Loucy (cell line): ENCODE measurements at regions not wholly inside any gene's neighbourhood (a gene's known extent, or its start where the extent isn't known, plus 50 kb on each side); places are given as distances from the start of the nearest gene placed in this dataset.

Source experiments
- H2AFZ ChIP-seq: fragments of 200-600 bp; sonication (generic); 2 replicates; pipeline ENCODE4 v1.6.0; 2016; ENCODE audit warnings: antibody characterized with exemption, mild to moderate bottlenecking, low read length, moderate library complexity
- H3F3A ChIP-seq: fragments of 200-600 bp; 2 replicates; pipeline ENCODE4 v1.6.0; 2016; ENCODE audit warnings: antibody characterized with exemption, low read depth, mild to moderate bottlenecking
- H3K27me3 ChIP-seq: fragments of 200-600 bp; sonication (generic); 2 replicates; pipeline ENCODE4 v1.6.1; 2014; ENCODE audit warnings: low read length, mild to moderate bottlenecking; ENCODE audit not compliant: insufficient read depth, poor library complexity, severe bottlenecking
- H3K36me3 ChIP-seq: fragments of 200-600 bp; sonication (generic); 2 replicates; pipeline ENCODE4 v1.6.1; 2016; ENCODE audit warnings: low read length; ENCODE audit not compliant: insufficient read depth
- H3K4me1 ChIP-seq: fragments of 200-600 bp; sonication (generic); 2 replicates; pipeline ENCODE4 v1.5.1; 2014; ENCODE audit warnings: low read length, mild to moderate bottlenecking; ENCODE audit not compliant: insufficient read depth, poor library complexity, severe bottlenecking
- H3K4me2 ChIP-seq: fragments of 200-600 bp; sonication (generic); 2 replicates; pipeline ENCODE4 v1.6.0; 2014; ENCODE audit warnings: antibody characterized with exemption, low read length, low read depth, mild to moderate bottlenecking; ENCODE audit not compliant: poor library complexity, severe bottlenecking
- H3K4me3 ChIP-seq: fragments of 200-600 bp; sonication (generic); 2 replicates; pipeline ENCODE4 v1.5.1; 2014; ENCODE audit warnings: low read length, mild to moderate bottlenecking, mixed read lengths; ENCODE audit not compliant: poor library complexity, severe bottlenecking
- H3K79me2 ChIP-seq: fragments of 200-600 bp; sonication (generic); 2 replicates; pipeline ENCODE4 v1.6.1; 2014; ENCODE audit warnings: low read length; ENCODE audit not compliant: insufficient read depth
- H3K9ac ChIP-seq: fragments of 200-600 bp; sonication (generic); 2 replicates; pipeline ENCODE4 v1.6.0; 2014; ENCODE audit warnings: mild to moderate bottlenecking, low read depth, low read length, moderate library complexity; ENCODE audit not compliant: poor library complexity, severe bottlenecking
- H3K9me2 ChIP-seq: fragments of 200-600 bp; sonication (generic); replicated peaks from 2 replicates; pipeline ENCODE4 v1.6.1; 2016; ENCODE audit warnings: low read depth, low read length, mixed read lengths
- H3K9me3 ChIP-seq: fragments of 200-600 bp; sonication (generic); 2 replicates; pipeline ENCODE4 v1.6.1; 2014; ENCODE audit warnings: mild to moderate bottlenecking, antibody characterized with exemption, low read length, low read depth; ENCODE audit not compliant: insufficient read depth
- H4K20me1 ChIP-seq: fragments of 200-600 bp; sonication (generic); 2 replicates; pipeline ENCODE4 v1.6.0; 2014; ENCODE audit warnings: antibody characterized with exemption, low read length, mild to moderate bottlenecking; ENCODE audit not compliant: insufficient read depth, poor library complexity, severe bottlenecking
- CTCF ChIP-seq: fragments of 200-600 bp; sonication (generic); conservative IDR thresholded peaks from 2 replicates; pipeline ENCODE4 v1.5.1; 2014; ENCODE audit warnings: mild to moderate bottlenecking, antibody characterized with exemption, low read length
- EZH2phosphoT487 ChIP-seq: fragments of 200-600 bp; IDR thresholded peaks from 2 replicates; pipeline ENCODE4 v1.6.1; 2018; ENCODE audit warnings: antibody characterized with exemption, mild to moderate bottlenecking, moderate library complexity, borderline replicate concordance

DNA sequence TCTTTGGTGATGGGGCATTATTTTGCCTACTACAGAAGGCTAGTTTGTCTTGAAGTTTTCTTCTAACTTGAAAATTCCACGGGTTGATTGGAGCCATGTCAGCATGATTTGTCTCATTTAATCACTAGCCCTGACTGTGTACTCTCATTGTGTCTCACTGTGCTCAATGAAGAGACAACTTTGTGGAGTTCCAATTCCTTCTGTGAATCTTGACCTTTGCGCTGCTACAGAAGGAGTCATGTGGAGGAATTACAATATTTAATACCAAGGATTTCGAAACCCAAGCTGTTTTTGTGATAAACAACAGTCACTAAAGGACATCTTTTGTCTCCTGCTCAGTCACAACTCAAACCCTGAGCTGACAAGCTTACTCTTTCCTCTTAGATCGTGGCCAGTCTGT, 98.6 kb upstream of the ACTBL2 start:
- Histone ChIP-seq H4K20me1 (no peaks in the 10 kb centered on the region), H3F3A (no peaks in the 10 kb centered on the region), H3K36me3 (no peaks in the 10 kb centered on the region), H3K4me1 (no peaks in the 10 kb centered on the region), H3K9me2 (no peaks in the 10 kb centered on the region), H3K9me3 (0 out of 2 replicates have a peak, but pooled peaks cover 3% of the 10 kb centered on the region), H3K4me2 (no peak overlapping the region), H3K79me2 (no peaks in the 10 kb centered on the region), H3K27me3 (no peaks in the 10 kb centered on the region), H2AFZ (no peak overlapping the region), H3K4me3 (no peak overlapping the region), H3K9ac (no peak overlapping the region)
- TF ChIP-seq EZH2phosphoT487: no peak
- no peak for TF ChIP-seq CTCF

GRCh38 chr5:57577432-57578175, 95.0 kb upstream of the ACTBL2 start:
- Histone ChIP-seq H4K20me1 (no peaks in the 10 kb centered on the region), H3K9me2 (no peaks in the 10 kb centered on the region), H2AFZ (no peak overlapping the region), H3K79me2 (no peaks in the 10 kb centered on the region), H3K36me3 (no peaks in the 10 kb centered on the region), H3K27me3 (no peaks in the 10 kb centered on the region), H3K4me3 (no peak overlapping the region), H3K9me3 (0 out of 2 replicates have a peak, but pooled peaks cover 3% of the 10 kb centered on the region), H3K9ac (no peak overlapping the region), H3K4me1 (no peaks in the 10 kb centered on the region), H3K4me2 (no peak overlapping the region), H3F3A (no peaks in the 10 kb centered on the region)
- TF ChIP-seq CTCF: no peak
- no peak for TF ChIP-seq EZH2phosphoT487

DNA sequence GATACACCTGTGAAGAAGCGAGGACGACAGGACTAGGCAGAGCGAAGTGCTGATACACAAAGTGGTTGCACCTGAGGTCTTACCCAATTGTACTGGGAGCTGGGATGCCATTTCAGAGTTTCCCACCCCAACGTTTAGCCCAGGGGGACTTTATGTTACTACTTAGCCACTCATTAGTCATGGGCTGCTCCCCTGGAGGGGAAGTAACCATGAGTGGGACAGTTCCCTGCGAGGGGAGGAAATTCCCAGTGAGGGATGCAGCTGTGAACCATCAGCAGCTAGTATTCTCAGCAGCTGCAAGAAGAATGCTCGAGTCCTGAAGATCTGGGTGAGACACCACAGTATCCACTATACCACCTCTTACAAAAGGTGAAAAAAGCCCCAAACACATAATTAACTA, 93.7 kb upstream of the ACTBL2 start:
- H3F3A ChIP-seq: no peaks in the 10 kb centered on the region
- H4K20me1 ChIP-seq: no peaks in the 10 kb centered on the region
- H3K4me1 ChIP-seq: peaks cover 5% of the 10 kb centered on the region
- H3K27me3 ChIP-seq: no peaks in the 10 kb centered on the region
- H2AFZ ChIP-seq: no peak overlapping the region
- H3K4me2 ChIP-seq: no peak overlapping the region
- H3K9me3 ChIP-seq: 0 out of 2 replicates have a peak, but pooled peaks cover 3% of the 10 kb centered on the region
- TF ChIP-seq EZH2phosphoT487: no peak
- no peak for TF ChIP-seq CTCF
- H3K9me2 ChIP-seq: no peaks in the 10 kb centered on the region
- no peaks in the 10 kb centered on the region for H3K79me2 ChIP-seq
- no peaks in the 10 kb centered on the region for H3K36me3 ChIP-seq
- no peak overlapping the region for H3K4me3 ChIP-seq
- no peak overlapping the region for H3K9ac ChIP-seq
